ENCODE measurements at regions not wholly inside any gene's neighbourhood (a gene's known extent, or its start where the extent isn't known, plus 50 kb on each side); places are given as distances from the start of the nearest gene placed in this dataset.

DNA sequence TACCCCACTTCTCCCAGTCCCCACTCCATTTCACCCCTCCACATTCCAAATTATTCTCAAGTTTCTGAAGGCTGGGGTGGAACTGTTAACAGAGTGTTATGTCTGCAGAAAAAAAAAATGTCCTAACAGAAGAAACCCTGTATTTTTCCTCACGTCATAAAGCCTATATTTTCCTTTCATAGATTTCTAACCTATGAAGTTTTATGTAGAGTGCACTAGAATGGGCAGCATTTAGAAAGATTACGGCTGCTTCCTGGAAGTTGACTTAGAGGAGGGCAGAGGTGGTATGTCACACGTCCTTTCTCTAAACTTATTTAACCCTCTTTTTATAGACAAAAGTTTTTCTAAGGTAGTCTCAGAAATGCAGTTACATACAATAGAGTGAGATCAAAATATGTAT is 139.8 kb upstream of the TOM1L1 start:
- Histone ChIP-seq H3K4me3 (ENCODE audit: low read depth, low read length) (no peak overlapping the region), H3K36me3 (ENCODE audit: control insufficient read depth, insufficient read depth, low read length) (no peaks in the 10 kb centered on the region), H3K9me3 (ENCODE audit: control insufficient read depth, insufficient read depth, low read depth, low read length) (no peaks in the 10 kb centered on the region), H3K9ac (ENCODE audit: low read length) (no peak overlapping the region), H3K27me3 (ENCODE audit: control insufficient read depth, insufficient read depth, low read length) (no peaks in the 10 kb centered on the region), H3K27ac (ENCODE audit: low read depth, low read length) (no peak overlapping the region), H3K4me1 (ENCODE audit: control insufficient read depth, insufficient read depth, low read length) (no peaks in the 10 kb centered on the region)

DNA sequence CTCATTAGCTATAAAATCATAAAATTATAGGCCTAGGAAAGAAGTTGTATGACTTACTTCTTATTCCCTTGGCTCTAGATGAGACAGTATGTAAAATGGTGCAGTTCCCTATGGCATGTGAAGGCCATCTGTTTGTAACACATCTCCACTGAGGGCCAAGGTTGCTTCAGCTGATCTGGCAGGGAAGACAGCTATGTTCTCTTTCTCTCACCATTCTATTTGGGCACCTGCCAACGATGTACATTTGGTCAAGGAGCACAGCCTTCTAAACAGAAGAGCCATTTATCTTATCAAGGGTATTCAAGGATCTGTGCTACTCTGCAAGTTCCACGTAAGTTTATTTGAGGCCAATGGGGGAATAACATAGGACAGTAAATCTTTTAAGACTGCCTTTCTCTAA is 129.8 kb upstream of the TOM1L1 start:
- Histone ChIP-seq H3K9ac (ENCODE audit: low read length) (no peak overlapping the region), H3K9me3 (ENCODE audit: control insufficient read depth, insufficient read depth, low read depth, low read length) (no peaks in the 10 kb centered on the region), H3K27ac (ENCODE audit: low read depth, low read length) (no peak overlapping the region), H3K4me1 (ENCODE audit: control insufficient read depth, insufficient read depth, low read length) (0 out of 2 replicates have a peak, but pooled peaks cover 8% of the 10 kb centered on the region), H3K36me3 (ENCODE audit: control insufficient read depth, insufficient read depth, low read length) (no peaks in the 10 kb centered on the region), H3K4me3 (ENCODE audit: low read depth, low read length) (no peak overlapping the region), H3K27me3 (ENCODE audit: control insufficient read depth, insufficient read depth, low read length) (no peaks in the 10 kb centered on the region)

DNA sequence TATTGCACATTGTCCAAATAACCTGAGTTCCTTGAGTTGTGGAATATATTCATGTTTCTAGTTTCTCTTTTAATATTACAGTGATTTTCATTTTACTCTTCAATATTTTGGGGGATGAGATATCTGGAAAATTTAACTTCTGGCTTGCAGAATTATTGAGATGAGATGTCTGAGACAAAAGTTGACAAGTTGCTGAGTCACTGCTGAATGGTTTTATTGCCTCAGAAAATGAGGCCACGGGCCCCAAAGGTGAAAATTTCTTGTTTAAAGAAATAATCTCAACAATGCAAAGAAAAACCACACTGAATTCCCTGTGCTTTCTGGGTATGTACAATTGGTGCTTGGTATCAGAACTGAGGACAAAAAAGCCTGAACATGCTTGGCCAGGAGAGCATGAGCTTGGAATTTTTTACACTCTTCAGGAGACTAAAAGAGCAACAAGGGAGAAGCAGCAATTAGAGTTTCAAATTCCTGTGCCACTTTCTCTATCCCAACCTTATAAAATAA is 129.2 kb upstream of the TOM1L1 start:
- Histone ChIP-seq H3K4me3 (ENCODE audit: low read depth, low read length) (no peak overlapping the region), H3K9ac (ENCODE audit: low read length) (no peak overlapping the region), H3K4me1 (ENCODE audit: control insufficient read depth, insufficient read depth, low read length) (0 out of 2 replicates have a peak, but pooled peaks cover 8% of the 10 kb centered on the region), H3K9me3 (ENCODE audit: control insufficient read depth, insufficient read depth, low read depth, low read length) (no peaks in the 10 kb centered on the region), H3K27me3 (ENCODE audit: control insufficient read depth, insufficient read depth, low read length) (no peaks in the 10 kb centered on the region), H3K36me3 (ENCODE audit: control insufficient read depth, insufficient read depth, low read length) (no peaks in the 10 kb centered on the region), H3K27ac (ENCODE audit: low read depth, low read length) (0 out of 2 replicates have a peak overlapping the region, but pooled peaks have one; percentile 9)

DNA sequence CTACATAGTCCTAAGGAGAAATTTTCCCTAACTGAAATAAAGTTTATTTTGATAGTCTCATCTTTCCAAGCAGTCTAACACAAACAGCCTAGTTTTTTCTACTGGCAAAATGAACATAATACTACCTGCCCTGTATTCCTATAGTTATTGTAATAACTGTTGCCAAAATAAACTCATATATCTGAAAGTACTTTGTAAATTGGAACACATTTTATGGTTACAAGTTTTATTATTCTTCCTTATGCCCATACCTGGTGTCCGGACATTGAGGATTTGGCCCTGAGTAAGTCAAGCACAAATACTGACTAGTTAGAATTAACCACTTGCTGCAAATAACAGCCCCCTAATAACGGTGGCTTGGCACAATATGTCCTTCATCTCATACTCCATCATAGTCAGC is 120.4 kb upstream of the TOM1L1 start:
- Histone ChIP-seq H3K9me3 (ENCODE audit: control insufficient read depth, insufficient read depth, low read depth, low read length) (no peaks in the 10 kb centered on the region), H3K4me3 (ENCODE audit: low read depth, low read length) (no peak overlapping the region), H3K36me3 (ENCODE audit: control insufficient read depth, insufficient read depth, low read length) (no peaks in the 10 kb centered on the region), H3K9ac (ENCODE audit: low read length) (no peak overlapping the region), H3K4me1 (ENCODE audit: control insufficient read depth, insufficient read depth, low read length) (no peaks in the 10 kb centered on the region), H3K27ac (ENCODE audit: low read depth, low read length) (no peak overlapping the region), H3K27me3 (ENCODE audit: control insufficient read depth, insufficient read depth, low read length) (no peaks in the 10 kb centered on the region)

DNA sequence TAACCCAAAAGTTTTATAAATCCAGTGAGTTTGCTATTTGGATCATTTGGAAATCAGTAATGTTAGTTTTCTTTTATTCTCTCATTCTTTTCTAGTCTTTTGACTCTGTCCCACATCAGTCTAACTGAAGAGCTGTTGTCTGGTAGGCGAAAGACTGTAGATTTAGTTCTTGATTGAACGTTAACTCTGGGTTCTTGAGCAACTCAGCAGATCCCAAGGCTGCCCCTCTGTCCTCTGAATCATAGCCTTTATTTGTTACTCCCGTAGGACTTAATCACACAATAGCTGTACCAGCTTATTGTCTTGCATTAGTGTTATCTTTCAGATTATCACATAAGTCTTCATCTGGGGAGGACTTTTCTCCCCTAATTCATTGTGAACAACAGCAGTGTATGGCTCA is 119.3 kb upstream of the TOM1L1 start:
- no peak overlapping the region for H3K9ac ChIP-seq (ENCODE audit: low read length)
- H3K4me3 ChIP-seq (ENCODE audit: low read depth, low read length): no peak overlapping the region
- no peak overlapping the region for H3K27ac ChIP-seq (ENCODE audit: low read depth, low read length)
- H3K36me3 ChIP-seq (ENCODE audit: control insufficient read depth, insufficient read depth, low read length): no peaks in the 10 kb centered on the region
- H3K9me3 ChIP-seq (ENCODE audit: control insufficient read depth, insufficient read depth, low read depth, low read length): no peaks in the 10 kb centered on the region
- H3K4me1 ChIP-seq (ENCODE audit: control insufficient read depth, insufficient read depth, low read length): no peaks in the 10 kb centered on the region
- H3K27me3 ChIP-seq (ENCODE audit: control insufficient read depth, insufficient read depth, low read length): no peaks in the 10 kb centered on the region

DNA sequence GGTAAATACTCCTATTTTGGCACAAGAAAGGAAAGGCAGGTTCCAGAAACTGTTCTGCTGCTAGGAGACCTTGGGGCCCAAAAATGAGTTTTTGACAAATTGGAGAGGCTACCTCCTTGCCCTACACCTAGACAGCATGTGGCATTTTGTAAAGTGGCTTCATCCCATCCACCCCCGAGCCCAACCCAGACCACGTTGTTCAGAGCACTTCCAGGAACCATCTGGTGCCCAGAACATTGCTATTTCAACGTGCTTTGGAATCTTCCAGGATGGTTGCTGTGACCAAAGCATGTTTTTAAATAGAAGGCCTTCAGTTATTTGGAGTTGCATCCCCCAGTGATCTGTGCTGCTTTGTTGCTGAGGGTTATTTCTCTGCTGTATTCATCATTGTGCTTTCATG is 116.3 kb upstream of the TOM1L1 start:
- Histone ChIP-seq H3K4me1 (ENCODE audit: control insufficient read depth, insufficient read depth, low read length) (no peaks in the 10 kb centered on the region), H3K4me3 (ENCODE audit: low read depth, low read length) (no peak overlapping the region), H3K9ac (ENCODE audit: low read length) (no peak overlapping the region), H3K27ac (ENCODE audit: low read depth, low read length) (no peak overlapping the region), H3K9me3 (ENCODE audit: control insufficient read depth, insufficient read depth, low read depth, low read length) (no peaks in the 10 kb centered on the region), H3K27me3 (ENCODE audit: control insufficient read depth, insufficient read depth, low read length) (no peaks in the 10 kb centered on the region), H3K36me3 (ENCODE audit: control insufficient read depth, insufficient read depth, low read length) (no peaks in the 10 kb centered on the region)

DNA sequence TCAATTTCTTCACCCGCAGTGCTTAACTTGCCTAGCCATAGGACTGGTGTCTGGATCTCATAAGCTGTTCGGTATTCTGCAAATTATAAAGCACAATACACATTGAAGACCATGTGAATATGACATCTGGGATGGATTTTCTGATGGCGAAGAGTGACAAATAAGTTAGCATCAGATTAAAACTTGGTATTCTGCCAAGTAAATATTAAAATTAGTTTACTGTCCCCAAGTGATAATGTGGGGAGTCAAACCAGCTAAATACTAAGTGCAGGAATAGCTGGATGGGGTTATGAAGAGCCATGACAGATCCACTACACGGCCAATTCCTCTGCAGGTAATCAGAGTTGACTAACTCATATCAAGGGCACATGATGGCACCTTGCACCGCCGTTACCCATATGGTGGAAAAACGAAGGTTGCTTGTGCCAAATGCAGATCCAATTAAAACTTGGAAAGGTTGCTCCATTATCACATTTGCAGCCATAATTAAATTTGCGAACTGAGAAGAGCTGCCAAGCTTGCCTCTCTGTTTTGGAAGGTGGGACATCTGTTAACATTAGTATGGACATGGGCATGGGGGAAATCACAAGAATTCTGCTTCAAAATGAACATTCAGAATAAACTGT is 114.9 kb upstream of the TOM1L1 start:
- no peak overlapping the region for H3K9ac ChIP-seq (ENCODE audit: low read length)
- no peak overlapping the region for H3K4me3 ChIP-seq (ENCODE audit: low read depth, low read length)
- H3K27ac ChIP-seq (ENCODE audit: low read depth, low read length): no peak overlapping the region
- no peaks in the 10 kb centered on the region for H3K36me3 ChIP-seq (ENCODE audit: control insufficient read depth, insufficient read depth, low read length)
- H3K4me1 ChIP-seq (ENCODE audit: control insufficient read depth, insufficient read depth, low read length): no peaks in the 10 kb centered on the region
- H3K27me3 ChIP-seq (ENCODE audit: control insufficient read depth, insufficient read depth, low read length): no peaks in the 10 kb centered on the region
- H3K9me3 ChIP-seq (ENCODE audit: control insufficient read depth, insufficient read depth, low read depth, low read length): no peaks in the 10 kb centered on the region

DNA sequence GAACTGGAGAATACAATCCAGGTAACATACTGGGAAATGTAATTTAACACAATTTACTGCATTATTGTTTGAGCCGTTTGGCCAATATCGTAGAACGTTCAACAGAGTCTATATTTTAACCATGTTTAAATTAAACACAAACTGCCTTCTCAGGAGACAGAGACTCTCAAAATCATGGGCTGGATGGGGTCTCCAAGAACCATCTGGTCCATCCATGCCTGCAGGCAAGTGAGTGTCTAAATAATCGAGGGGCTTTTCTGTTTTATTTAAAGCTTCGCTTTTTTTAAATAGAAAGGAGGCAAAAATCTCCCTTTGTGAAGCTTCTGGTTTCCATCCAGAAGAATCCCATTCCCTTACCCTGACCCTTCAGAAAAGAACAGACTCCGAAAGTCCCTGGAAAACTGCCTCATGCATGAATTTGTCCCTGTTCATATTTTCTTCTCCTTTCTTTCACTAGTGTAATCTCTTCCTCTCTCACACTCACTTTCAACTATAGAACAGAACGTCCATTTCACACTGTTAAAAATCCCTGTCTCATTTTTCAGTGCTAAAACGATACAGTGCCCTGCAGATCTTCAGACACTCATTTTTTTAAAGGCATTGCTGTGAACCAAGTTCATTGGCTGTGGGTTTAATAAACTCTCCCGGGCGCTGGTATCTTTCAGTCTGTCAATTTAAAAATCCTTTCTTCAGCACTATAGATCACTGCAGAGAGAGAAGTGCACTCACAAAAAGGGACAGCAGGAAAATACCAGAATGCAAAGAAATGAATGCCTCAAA is 111.4 kb upstream of the TOM1L1 start:
- no peak overlapping the region for H3K4me3 ChIP-seq (ENCODE audit: low read depth, low read length)
- no peaks in the 10 kb centered on the region for H3K27me3 ChIP-seq (ENCODE audit: control insufficient read depth, insufficient read depth, low read length)
- no peaks in the 10 kb centered on the region for H3K4me1 ChIP-seq (ENCODE audit: control insufficient read depth, insufficient read depth, low read length)
- no peaks in the 10 kb centered on the region for H3K9me3 ChIP-seq (ENCODE audit: control insufficient read depth, insufficient read depth, low read depth, low read length)
- H3K36me3 ChIP-seq (ENCODE audit: control insufficient read depth, insufficient read depth, low read length): no peaks in the 10 kb centered on the region
- no peak overlapping the region for H3K9ac ChIP-seq (ENCODE audit: low read length)
- H3K27ac ChIP-seq (ENCODE audit: low read depth, low read length): no peak overlapping the region

DNA sequence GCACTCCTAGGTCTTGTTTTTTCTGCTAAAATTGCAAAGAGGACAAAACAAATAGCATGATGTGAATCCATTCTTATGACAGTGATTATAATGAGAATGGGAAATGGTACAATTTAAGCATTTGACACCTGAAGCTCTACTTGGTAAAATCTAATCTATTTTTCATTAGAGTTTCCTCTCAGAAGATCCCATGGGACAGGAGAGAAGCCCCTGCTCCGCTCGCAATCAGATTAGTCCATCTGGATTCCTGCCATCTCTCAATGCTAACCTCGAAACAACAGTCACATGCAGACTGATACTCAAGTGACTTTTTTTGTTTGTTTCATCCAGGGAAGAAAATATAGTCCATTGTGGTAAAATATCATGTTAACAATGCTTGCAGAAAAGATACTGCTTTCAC is 107.4 kb upstream of the TOM1L1 start:
- Histone ChIP-seq H3K9ac (ENCODE audit: low read length) (no peak overlapping the region), H3K4me1 (ENCODE audit: control insufficient read depth, insufficient read depth, low read length) (no peaks in the 10 kb centered on the region), H3K9me3 (ENCODE audit: control insufficient read depth, insufficient read depth, low read depth, low read length) (no peaks in the 10 kb centered on the region), H3K27ac (ENCODE audit: low read depth, low read length) (no peak overlapping the region), H3K36me3 (ENCODE audit: control insufficient read depth, insufficient read depth, low read length) (no peaks in the 10 kb centered on the region), H3K27me3 (ENCODE audit: control insufficient read depth, insufficient read depth, low read length) (no peaks in the 10 kb centered on the region), H3K4me3 (ENCODE audit: low read depth, low read length) (no peak overlapping the region)

DNA sequence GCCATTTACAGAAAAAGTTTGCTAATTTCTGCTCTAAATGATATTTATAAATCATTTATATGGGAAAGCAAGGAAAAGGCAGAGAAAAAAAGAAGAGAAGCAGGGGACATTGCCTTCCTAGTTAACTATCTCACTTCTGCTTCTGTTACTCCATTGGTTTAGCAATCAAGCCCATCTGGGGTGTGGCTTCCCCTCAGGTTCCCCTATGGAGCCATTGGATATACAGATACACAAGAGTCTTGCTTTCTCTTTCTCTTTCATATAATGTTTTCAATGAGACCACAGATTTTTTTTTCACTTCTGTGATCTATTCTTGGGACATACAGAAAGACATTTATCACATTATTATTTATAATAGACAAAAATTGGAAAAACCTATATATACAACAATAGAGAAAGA is 105.6 kb upstream of the TOM1L1 start:
- H3K9ac ChIP-seq (ENCODE audit: low read length): no peak overlapping the region
- H3K27me3 ChIP-seq (ENCODE audit: control insufficient read depth, insufficient read depth, low read length): no peaks in the 10 kb centered on the region
- H3K36me3 ChIP-seq (ENCODE audit: control insufficient read depth, insufficient read depth, low read length): no peaks in the 10 kb centered on the region
- no peak overlapping the region for H3K27ac ChIP-seq (ENCODE audit: low read depth, low read length)
- no peaks in the 10 kb centered on the region for H3K9me3 ChIP-seq (ENCODE audit: control insufficient read depth, insufficient read depth, low read depth, low read length)
- H3K4me1 ChIP-seq (ENCODE audit: control insufficient read depth, insufficient read depth, low read length): no peaks in the 10 kb centered on the region
- no peak overlapping the region for H3K4me3 ChIP-seq (ENCODE audit: low read depth, low read length)

DNA sequence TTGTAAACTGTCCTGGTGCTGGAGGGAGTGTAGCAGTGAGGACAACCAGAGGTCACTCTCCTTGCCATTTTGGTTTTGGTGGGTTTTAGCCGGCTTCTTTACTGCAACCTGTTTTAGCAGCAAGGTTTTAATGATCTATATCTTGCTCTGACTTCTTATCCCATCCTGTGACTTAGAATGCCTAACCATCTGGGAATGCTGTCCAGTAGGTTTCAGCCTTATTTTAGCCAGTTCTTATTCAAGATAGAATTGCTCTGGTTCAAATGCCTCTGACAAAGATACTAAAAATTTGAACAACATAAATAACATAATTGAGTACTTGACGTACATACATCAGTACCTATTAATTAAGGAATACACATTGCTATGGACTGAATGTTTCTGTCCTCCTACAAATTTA is 93.3 kb upstream of the TOM1L1 start:
- Histone ChIP-seq H3K4me3 (ENCODE audit: low read depth, low read length) (no peak overlapping the region), H3K4me1 (ENCODE audit: control insufficient read depth, insufficient read depth, low read length) (no peaks in the 10 kb centered on the region), H3K9ac (ENCODE audit: low read length) (no peak overlapping the region), H3K36me3 (ENCODE audit: control insufficient read depth, insufficient read depth, low read length) (no peaks in the 10 kb centered on the region), H3K27ac (ENCODE audit: low read depth, low read length) (no peak overlapping the region), H3K27me3 (ENCODE audit: control insufficient read depth, insufficient read depth, low read length) (no peaks in the 10 kb centered on the region), H3K9me3 (ENCODE audit: control insufficient read depth, insufficient read depth, low read depth, low read length) (no peaks in the 10 kb centered on the region)
